ENCODE measurements at regions not wholly inside any gene's neighbourhood (a gene's known extent, or its start where the extent isn't known, plus 50 kb on each side); places are given as distances from the start of the nearest gene placed in this dataset.

- TF ChIP-seq POLR2A (IDR thresholded peaks at IDR 0.05) (no peak), CTCF (IDR thresholded peaks at IDR 0.05) (no peak), POLR2AphosphoS5 (IDR thresholded peaks at IDR 0.05) (no peak), EP300 (IDR thresholded peaks at IDR 0.05) (no peak)
Observed at GRCh38 chr10:36730316-36730715, 395.1 kb upstream of the ANKRD30A start.
